HCT116 (cell line): ENCODE measurements at regions not wholly inside any gene's neighbourhood (a gene's known extent, or its start where the extent isn't known, plus 50 kb on each side); places are given as distances from the start of the nearest gene placed in this dataset.

Experiments used
- JUND ChIP-seq: IDR thresholded peaks from 2 replicates; pipeline ENCODE4 v1.6.1; 2012
- POLR2A ChIP-seq: IDR thresholded peaks from 2 replicates; pipeline ENCODE4 v1.7.0; 2011; ENCODE audit warnings: borderline replicate concordance; ENCODE audit not compliant: insufficient read depth, insufficient read length; ENCODE audit errors: extremely low read depth
- POLR2AphosphoS5 ChIP-seq: IDR thresholded peaks from 2 replicates; pipeline ENCODE4 v1.6.1; 2011; ENCODE audit warnings: mild to moderate bottlenecking, low read depth, low read length, moderate library complexity
- REST ChIP-seq: IDR thresholded peaks from 2 replicates; pipeline ENCODE4 v1.6.1; 2012; ENCODE audit warnings: low read depth
- SIN3A ChIP-seq: IDR thresholded peaks from 2 replicates; pipeline ENCODE4 v1.6.1; 2012; ENCODE audit warnings: low read depth
- ZFX ChIP-seq: fragments of 450-650 bp; IDR thresholded peaks from 2 replicates; pipeline ENCODE4 v1.6.1; 2017
- TF ChIP-seq, protein P1 (sequence below), 3 experiments: fragments of 200-600 bp in 1 of 3; sonication (generic) in 1 of 3; IDR thresholded peaks in 2 of 3; conservative IDR thresholded peaks in 1 of 3; 2 replicates each; pipeline ENCODE4 v1.5.1; 2012 to 2017; ENCODE audit warnings: low read depth in 2 of 3, low read length in 2 of 3, antibody characterized with exemption in 1 of 3, borderline replicate concordance in 1 of 3, control low read depth in 1 of 3, mild to moderate bottlenecking in 1 of 3, mixed read lengths in 1 of 3, mixed run types in 1 of 3, moderate library complexity in 1 of 3; ENCODE audit not compliant: insufficient read depth in 1 of 3

- TF ChIP-seq POLR2AphosphoS5: no peak
- TF ChIP-seq SIN3A: no peak
- TF ChIP-seq, protein P1, sequence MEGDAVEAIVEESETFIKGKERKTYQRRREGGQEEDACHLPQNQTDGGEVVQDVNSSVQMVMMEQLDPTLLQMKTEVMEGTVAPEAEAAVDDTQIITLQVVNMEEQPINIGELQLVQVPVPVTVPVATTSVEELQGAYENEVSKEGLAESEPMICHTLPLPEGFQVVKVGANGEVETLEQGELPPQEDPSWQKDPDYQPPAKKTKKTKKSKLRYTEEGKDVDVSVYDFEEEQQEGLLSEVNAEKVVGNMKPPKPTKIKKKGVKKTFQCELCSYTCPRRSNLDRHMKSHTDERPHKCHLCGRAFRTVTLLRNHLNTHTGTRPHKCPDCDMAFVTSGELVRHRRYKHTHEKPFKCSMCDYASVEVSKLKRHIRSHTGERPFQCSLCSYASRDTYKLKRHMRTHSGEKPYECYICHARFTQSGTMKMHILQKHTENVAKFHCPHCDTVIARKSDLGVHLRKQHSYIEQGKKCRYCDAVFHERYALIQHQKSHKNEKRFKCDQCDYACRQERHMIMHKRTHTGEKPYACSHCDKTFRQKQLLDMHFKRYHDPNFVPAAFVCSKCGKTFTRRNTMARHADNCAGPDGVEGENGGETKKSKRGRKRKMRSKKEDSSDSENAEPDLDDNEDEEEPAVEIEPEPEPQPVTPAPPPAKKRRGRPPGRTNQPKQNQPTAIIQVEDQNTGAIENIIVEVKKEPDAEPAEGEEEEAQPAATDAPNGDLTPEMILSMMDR (IDR thresholded peaks at IDR 0.05 in 2 of 3, conservative IDR thresholded peaks at IDR 0.05 in 1 of 3; ENCODE audit: borderline replicate concordance in 1 of 3, insufficient read depth in 1 of 3, low read depth in 2 of 3, low read length in 2 of 3): no peak
- TF ChIP-seq REST: no peak
- no peak for TF ChIP-seq POLR2A
- no peak for TF ChIP-seq JUND
- no peak for TF ChIP-seq ZFX
Observed at GRCh38 chr1:82215056-82215852, 414.5 kb downstream of the ADGRL2 start.
